Activated gamma-delta T cell (primary cell): ENCODE measurements at regions not wholly inside any gene's neighbourhood (a gene's known extent, or its start where the extent isn't known, plus 50 kb on each side); places are given as distances from the start of the nearest gene placed in this dataset.

Source experiments
- DNase-seq: peaks from one replicate; lab custom pipeline; 2025; lab: John Stamatoyannopoulos, UW

DNA sequence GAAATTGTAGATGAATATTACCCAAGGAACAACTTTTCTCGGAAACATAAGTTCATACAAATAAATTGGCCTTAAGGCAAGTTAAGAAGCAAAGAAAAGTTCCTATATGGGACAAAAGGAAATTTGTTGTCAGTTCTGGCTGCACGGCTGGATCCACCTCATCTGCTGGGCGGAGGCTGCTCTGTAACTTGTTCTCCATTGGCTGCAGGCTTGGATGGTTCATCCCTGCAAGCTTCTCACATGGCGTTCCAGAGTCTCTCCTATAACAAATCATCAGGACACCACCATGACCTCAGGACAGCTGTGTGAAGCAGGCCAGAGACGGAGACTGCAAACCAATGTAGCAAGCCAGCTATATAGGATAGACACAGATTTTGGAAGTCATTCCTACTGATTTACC is 81.4 kb upstream of the DAB2 start:
- no peak for DNase-seq

GRCh38 chr5:39505791-39506190 is 81.0 kb upstream of the DAB2 start:
- DNase-seq: no peak

- no peak for DNase-seq
Observed at GRCh38 chr5:39505363-39505762, 80.6 kb upstream of the DAB2 start.

- no peak for DNase-seq
Observed at GRCh38 chr5:39503155-39503554, 78.4 kb upstream of the DAB2 start.

- no peak for DNase-seq
Observed at GRCh38 chr5:39502704-39503103, 77.9 kb upstream of the DAB2 start.

DNA sequence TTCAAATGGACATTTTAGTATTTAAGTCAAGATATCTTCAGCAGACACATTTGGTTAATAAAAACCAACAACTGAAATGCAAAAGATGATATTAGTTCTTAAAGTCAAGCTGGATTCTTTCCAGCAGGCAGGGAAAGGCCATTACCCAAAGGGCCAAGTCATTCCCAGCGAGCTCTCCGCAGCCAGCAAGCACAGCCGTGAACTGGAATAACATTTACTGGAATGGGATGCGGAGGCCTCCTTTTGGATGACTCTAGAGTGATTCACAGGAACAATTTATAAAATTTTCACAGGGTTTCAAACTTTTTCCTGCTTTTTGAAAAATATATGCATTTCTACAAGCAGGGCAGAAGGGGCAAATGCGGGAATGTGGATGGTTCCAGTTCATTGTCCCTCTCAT is 76.6 kb upstream of the DAB2 start:
- no peak for DNase-seq

DNA sequence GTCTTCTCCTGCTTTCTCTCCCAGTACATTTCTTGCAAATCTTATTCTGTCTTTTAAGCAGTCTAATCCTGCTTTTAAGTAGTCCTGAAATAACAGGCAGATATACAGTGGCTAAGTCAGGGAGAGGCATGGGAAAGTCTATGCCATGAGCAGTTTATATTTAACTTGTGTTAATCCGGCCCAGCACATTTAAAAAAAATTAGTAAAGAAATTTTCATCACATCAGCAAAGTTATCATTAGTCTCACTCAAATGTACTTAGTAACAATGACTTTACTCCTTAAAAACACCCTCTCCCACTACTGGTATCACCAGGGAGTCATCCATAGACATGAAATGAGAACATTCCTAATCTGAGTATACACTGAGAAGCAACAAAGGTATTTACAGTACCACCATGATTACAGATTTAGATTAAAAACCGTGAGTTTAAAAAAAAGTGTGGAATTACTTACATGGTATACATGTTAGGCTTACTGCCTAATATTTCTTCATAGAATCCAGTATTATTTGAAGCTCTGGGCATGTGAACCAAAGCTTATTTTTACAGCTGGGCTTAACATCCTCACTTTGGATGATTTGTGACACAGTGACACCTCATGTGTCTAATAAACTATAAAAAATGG is 75.9 kb upstream of the DAB2 start:
- no peak for DNase-seq

GRCh38 chr5:39498278-39498952 is 73.6 kb upstream of the DAB2 start:
- no peak for DNase-seq

GRCh38 chr5:39497322-39497721 is 72.5 kb upstream of the DAB2 start:
- DNase-seq: no peak

GRCh38 chr5:39495227-39495626 is 70.4 kb upstream of the DAB2 start:
- DNase-seq: no peak

DNA sequence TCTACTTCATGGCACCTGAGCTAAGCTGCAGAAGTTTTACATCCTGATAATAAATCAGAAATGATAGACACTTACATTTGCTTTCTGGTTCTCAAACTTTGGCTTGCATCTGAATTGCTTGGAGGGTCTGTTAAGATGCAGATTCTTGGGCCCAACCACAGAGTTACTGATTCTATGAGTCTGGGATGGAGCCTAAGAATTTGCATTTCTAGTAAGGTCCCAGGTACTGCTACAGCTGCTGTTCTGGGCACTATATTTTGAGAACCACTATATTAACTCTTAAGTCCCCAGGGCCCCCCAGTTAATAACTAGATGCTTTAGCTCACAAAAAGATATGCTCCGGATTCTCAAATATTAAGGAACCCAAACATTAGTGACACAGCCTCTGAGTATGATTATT is 69.8 kb upstream of the DAB2 start:
- no peak for DNase-seq

DNA sequence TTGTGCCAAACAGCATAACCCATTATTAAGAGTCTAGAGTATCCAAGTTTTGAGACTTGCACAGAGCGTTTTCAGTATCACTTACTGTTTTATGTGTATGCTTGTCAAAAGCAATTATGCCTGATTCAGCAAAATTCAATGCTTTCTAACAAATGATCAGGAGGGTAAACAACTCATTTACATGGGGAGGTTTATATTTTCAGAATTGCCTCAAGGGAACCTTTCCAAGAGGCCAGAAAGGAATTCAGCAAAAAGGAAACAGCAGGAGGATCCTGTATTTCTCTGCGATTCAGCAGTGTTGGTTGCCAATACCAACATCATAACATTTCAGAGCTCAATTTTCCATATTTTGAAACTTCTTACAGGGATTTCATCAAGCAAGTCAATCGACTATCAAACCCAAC is 69.3 kb upstream of the DAB2 start:
- no peak for DNase-seq

DNA sequence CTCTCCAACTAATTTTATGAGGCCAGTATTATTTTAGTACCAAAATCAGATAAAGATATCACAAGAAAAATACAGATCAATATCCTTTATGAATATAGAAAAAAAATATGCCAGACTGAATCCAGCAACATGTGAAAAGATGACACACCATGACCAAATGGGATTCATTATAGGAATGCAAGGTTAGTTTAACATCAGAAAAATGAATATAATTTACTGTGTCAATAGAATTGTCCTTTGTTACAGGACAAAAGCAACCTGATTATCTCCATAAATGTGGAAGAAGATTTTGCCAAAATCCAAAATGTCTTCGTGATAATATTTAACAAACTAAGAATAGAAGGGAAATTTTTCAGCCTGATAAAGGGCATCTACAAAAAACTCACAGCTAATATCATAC is 66.4 kb upstream of the DAB2 start:
- DNase-seq: no peak

DNA sequence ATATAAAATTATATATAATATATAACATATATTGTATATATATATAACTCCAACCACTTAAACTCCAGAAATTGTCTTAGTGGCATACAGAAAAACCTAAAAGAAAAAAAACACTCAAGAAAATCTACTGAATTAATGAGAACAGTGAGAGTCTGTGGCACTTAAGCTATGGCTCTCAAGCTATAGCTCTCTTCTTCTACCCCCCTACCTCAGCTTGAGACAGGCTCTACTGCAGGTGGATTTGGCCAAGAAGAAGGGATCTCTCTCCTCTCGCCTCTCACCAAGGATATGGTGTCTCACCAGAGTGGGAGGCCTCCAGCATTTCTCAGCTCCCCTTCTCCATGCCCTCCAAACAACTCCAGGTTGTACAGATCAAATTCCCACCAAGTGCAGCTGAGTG is 64.5 kb upstream of the DAB2 start:
- DNase-seq: no peak

- DNase-seq: no peak
Observed at GRCh38 chr5:39486790-39487189, 62.0 kb upstream of the DAB2 start.

- no peak for DNase-seq
Observed at GRCh38 chr5:39486361-39486760, 61.6 kb upstream of the DAB2 start.

GRCh38 chr5:39485079-39485478 is 60.3 kb upstream of the DAB2 start:
- DNase-seq: no peak

GRCh38 chr5:39484673-39485072 is 59.9 kb upstream of the DAB2 start:
- DNase-seq: no peak

DNA sequence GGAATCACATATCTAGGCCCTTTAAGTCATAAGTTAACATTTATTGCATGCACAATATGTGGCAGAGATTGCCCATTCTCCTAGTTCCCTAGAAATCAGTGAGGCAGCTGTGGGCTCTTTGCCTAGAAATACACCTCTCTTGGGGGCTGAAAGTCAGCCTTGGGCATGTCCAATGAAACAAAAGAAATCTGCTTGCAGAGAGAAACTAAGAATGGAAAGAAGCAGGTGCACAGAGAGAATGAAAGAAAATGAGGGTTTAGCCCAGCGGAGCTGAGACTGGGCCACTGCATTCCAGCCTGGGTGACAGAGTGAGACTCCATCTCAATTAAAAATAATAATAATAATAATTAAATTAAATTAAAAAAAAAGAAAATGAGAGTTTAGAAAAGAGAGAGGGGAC is 57.3 kb upstream of the DAB2 start:
- DNase-seq: no peak

GRCh38 chr5:39479537-39479936 is 54.8 kb upstream of the DAB2 start:
- no peak for DNase-seq

DNA sequence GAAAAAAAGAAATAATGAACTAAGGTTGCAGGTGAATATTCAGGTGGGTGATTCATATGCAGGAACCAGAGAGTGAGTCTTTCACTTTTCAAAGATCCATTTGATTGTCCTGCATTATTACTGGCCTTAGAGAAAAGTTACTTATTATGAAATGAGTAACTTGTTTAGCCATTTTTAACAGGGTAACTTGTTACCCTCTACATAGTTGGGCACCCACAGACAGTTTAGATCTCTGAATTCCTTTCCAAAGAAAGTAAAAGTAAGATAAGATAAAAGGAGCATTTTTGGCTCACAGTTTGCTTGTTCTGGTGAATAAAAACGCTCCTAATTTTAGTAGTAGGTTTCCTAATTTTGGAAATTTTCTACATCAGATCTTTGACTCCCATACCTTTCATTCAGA is 54.1 kb upstream of the DAB2 start:
- DNase-seq: no peak

DNA sequence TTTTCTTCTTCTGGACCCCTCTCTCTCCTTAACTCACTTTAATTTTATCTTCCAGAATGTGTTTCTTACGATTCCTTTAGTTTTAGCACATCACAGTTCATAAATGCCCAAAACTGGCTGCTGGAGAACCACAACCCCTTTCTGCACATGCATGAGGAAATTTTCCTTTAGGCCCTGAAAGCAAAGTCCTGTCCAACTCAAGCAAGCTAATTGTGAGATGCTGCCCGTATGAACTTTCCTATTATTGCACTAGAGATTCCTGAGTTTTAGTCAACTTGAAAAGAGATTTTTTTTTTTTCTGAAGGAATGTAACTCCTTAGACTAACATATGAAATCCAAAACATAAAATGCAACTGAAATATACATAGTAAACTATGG is 52.1 kb upstream of the DAB2 start:
- no peak for DNase-seq

DNA sequence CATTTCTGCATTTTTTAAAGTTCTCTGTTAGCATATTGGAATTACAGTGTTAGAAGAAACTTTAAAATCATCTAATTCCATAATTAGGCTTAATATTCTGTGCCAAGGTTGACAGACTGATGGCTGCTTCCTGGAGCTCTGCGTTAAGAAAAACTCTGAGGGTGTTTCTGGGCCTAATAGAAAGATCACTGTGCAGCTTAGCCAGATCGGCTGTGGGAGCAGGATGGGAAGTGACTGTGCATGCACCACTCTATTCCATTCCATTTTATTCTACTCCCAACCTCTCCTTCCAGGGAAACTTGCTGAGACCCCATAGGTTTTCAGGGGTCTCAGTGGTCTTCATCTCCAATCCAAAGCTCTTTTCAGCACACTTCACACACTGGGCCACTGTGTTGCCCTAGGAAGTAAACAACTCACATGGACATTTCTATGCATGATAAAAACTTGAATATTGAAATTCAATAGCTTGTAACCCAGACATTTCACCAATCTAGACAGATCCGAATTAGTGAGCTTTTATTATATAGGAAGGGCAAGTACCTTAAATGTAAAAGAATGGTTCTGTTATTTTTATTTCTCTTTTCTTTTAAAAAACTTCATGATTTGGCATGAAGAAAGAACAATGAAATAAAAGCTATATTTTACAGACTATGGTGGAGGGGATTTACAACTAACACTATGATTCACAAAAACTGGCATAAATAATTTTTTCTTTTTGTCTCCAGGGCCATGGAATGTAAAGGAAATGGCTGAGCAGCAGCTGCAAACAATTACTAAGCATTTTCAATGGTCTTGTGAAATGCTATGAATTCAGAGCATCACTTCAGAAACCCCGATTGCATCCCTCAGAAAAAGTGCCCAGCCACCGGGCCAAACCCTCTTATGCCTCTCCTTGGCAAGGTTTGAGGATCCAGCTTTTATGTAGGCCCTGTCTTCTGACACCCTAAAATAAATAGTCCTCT is 51.4 kb upstream of the DAB2 start:
- DNase-seq: no peak
